ENCODE measurements at regions not wholly inside any gene's neighbourhood (a gene's known extent, or its start where the extent isn't known, plus 50 kb on each side); places are given as distances from the start of the nearest gene placed in this dataset.

DNA sequence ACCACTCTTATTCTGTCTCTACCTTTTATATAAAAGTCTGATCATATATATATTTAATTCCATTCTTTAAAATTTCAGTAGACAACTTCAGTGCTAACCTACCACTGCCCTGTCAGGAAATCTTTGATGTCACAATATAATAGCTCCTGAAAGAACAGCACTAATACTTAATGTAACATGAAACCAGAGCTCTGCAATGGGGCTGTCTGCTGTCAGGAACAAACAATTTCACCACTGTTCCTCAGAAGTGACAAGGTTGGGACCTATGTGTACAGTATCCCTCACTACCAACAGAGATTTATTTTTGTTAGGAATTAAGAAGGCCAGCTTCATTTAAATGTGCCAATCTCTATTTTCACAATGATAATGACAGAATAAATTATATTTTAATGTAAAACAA is 165.5 kb upstream of the C11orf58 start:
- no peak for TF ChIP-seq ZSCAN16 (tag by site-specific recombination; IDR thresholded peaks at IDR 0.05)
- TF ChIP-seq, protein P1, sequence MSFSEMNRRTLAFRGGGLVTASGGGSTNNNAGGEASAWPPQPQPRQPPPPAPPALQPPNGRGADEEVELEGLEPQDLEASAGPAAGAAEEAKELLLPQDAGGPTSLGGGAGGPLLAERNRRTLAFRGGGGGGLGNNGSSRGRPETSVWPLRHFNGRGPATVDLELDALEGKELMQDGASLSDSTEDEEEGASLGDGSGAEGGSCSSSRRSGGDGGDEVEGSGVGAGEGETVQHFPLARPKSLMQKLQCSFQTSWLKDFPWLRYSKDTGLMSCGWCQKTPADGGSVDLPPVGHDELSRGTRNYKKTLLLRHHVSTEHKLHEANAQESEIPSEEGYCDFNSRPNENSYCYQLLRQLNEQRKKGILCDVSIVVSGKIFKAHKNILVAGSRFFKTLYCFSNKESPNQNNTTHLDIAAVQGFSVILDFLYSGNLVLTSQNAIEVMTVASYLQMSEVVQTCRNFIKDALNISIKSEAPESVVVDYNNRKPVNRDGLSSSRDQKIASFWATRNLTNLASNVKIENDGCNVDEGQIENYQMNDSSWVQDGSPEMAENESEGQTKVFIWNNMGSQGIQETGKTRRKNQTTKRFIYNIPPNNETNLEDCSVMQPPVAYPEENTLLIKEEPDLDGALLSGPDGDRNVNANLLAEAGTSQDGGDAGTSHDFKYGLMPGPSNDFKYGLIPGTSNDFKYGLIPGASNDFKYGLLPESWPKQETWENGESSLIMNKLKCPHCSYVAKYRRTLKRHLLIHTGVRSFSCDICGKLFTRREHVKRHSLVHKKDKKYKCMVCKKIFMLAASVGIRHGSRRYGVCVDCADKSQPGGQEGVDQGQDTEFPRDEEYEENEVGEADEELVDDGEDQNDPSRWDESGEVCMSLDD (tag by site-specific recombination; IDR thresholded peaks at IDR 0.05), result no peak
- TF ChIP-seq, protein P2, sequence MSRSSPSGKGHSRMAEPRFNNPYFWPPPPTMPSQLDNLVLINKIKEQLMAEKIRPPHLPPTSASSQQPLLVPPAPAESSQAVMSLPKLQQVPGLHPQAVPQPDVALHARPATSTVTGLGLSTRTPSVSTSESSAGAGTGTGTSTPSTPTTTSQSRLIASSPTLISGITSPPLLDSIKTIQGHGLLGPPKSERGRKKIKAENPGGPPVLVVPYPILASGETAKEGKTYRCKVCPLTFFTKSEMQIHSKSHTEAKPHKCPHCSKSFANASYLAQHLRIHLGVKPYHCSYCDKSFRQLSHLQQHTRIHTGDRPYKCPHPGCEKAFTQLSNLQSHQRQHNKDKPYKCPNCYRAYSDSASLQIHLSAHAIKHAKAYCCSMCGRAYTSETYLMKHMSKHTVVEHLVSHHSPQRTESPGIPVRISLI (tag by site-specific recombination; IDR thresholded peaks at IDR 0.05), result no peak
- TF ChIP-seq, protein P3, sequence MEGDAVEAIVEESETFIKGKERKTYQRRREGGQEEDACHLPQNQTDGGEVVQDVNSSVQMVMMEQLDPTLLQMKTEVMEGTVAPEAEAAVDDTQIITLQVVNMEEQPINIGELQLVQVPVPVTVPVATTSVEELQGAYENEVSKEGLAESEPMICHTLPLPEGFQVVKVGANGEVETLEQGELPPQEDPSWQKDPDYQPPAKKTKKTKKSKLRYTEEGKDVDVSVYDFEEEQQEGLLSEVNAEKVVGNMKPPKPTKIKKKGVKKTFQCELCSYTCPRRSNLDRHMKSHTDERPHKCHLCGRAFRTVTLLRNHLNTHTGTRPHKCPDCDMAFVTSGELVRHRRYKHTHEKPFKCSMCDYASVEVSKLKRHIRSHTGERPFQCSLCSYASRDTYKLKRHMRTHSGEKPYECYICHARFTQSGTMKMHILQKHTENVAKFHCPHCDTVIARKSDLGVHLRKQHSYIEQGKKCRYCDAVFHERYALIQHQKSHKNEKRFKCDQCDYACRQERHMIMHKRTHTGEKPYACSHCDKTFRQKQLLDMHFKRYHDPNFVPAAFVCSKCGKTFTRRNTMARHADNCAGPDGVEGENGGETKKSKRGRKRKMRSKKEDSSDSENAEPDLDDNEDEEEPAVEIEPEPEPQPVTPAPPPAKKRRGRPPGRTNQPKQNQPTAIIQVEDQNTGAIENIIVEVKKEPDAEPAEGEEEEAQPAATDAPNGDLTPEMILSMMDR (tag by site-specific recombination; IDR thresholded peaks at IDR 0.05), result no peak
- TF ChIP-seq, protein P4, sequence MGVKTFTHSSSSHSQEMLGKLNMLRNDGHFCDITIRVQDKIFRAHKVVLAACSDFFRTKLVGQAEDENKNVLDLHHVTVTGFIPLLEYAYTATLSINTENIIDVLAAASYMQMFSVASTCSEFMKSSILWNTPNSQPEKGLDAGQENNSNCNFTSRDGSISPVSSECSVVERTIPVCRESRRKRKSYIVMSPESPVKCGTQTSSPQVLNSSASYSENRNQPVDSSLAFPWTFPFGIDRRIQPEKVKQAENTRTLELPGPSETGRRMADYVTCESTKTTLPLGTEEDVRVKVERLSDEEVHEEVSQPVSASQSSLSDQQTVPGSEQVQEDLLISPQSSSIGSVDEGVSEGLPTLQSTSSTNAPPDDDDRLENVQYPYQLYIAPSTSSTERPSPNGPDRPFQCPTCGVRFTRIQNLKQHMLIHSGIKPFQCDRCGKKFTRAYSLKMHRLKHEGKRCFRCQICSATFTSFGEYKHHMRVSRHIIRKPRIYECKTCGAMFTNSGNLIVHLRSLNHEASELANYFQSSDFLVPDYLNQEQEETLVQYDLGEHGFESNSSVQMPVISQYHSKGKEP (tag by site-specific recombination; IDR thresholded peaks at IDR 0.05), result no peak
- TF ChIP-seq ZNF521 (tag by site-specific recombination; IDR thresholded peaks at IDR 0.05), result no peak
- TF ChIP-seq ZNF23 (tag by site-specific recombination; IDR thresholded peaks at IDR 0.05; ENCODE audit: borderline replicate concordance), result no peak
- TF ChIP-seq, protein P5, sequence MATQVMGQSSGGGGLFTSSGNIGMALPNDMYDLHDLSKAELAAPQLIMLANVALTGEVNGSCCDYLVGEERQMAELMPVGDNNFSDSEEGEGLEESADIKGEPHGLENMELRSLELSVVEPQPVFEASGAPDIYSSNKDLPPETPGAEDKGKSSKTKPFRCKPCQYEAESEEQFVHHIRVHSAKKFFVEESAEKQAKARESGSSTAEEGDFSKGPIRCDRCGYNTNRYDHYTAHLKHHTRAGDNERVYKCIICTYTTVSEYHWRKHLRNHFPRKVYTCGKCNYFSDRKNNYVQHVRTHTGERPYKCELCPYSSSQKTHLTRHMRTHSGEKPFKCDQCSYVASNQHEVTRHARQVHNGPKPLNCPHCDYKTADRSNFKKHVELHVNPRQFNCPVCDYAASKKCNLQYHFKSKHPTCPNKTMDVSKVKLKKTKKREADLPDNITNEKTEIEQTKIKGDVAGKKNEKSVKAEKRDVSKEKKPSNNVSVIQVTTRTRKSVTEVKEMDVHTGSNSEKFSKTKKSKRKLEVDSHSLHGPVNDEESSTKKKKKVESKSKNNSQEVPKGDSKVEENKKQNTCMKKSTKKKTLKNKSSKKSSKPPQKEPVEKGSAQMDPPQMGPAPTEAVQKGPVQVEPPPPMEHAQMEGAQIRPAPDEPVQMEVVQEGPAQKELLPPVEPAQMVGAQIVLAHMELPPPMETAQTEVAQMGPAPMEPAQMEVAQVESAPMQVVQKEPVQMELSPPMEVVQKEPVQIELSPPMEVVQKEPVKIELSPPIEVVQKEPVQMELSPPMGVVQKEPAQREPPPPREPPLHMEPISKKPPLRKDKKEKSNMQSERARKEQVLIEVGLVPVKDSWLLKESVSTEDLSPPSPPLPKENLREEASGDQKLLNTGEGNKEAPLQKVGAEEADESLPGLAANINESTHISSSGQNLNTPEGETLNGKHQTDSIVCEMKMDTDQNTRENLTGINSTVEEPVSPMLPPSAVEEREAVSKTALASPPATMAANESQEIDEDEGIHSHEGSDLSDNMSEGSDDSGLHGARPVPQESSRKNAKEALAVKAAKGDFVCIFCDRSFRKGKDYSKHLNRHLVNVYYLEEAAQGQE (tag by site-specific recombination; IDR thresholded peaks at IDR 0.05), result no peak
- no peak for TF ChIP-seq ZNF792 (tag by site-specific recombination; IDR thresholded peaks at IDR 0.05)
- TF ChIP-seq KLF16 (tag by site-specific recombination; IDR thresholded peaks at IDR 0.05), result no peak
- no peak for TF ChIP-seq SCRT2 (tag by site-specific recombination; IDR thresholded peaks at IDR 0.05)
- TF ChIP-seq ZBTB1 (tag by site-specific recombination; IDR thresholded peaks at IDR 0.05), result no peak
